ENCODE measurements at regions not wholly inside any gene's neighbourhood (a gene's known extent, or its start where the extent isn't known, plus 50 kb on each side); places are given as distances from the start of the nearest gene placed in this dataset.
A peak's percentile ranks its signal among the peaks of the same experiment; 100 is the strongest.

DNA sequence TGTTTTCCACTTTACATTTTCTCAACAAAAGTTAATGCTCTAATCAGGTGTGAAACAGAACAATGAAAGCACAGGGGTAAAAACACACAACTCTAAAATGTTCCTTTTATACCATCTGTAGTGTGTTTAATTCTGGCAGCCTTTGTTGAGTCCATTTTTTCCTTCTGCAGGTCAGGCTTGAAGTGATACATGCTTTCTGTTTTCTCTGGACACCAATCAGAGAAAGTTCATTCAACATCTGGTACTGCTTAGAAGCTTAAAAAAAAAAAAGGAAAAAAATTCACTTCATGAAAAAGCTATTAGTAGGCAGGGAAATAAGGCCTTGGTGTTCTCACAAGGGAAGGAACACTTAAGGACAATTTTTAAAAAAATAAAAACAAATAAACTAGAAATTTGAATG is 231.3 kb upstream of the RHOBTB1 start:
- H3K27ac ChIP-seq, result no peak overlapping the region
- no peaks in the 10 kb centered on the region for H3K36me3 ChIP-seq
- DNase-seq (no peak), ATAC-seq (peak in 2 of 4 donors; percentile 19 to 34), FAIRE-seq (peak; percentile 5)
- intact Hi-C loops (cut with DNase I), result no loop called here
- H3K9me3 ChIP-seq, result no peaks in the 10 kb centered on the region
- no peaks in the 10 kb centered on the region for H3K27me3 ChIP-seq
- H3K4me1 ChIP-seq, result peaks cover 0 to 14% (median 14%) of the 10 kb centered on the region in 3 donors
- no peak overlapping the region for H3K4me3 ChIP-seq
- TF ChIP-seq, protein P1, sequence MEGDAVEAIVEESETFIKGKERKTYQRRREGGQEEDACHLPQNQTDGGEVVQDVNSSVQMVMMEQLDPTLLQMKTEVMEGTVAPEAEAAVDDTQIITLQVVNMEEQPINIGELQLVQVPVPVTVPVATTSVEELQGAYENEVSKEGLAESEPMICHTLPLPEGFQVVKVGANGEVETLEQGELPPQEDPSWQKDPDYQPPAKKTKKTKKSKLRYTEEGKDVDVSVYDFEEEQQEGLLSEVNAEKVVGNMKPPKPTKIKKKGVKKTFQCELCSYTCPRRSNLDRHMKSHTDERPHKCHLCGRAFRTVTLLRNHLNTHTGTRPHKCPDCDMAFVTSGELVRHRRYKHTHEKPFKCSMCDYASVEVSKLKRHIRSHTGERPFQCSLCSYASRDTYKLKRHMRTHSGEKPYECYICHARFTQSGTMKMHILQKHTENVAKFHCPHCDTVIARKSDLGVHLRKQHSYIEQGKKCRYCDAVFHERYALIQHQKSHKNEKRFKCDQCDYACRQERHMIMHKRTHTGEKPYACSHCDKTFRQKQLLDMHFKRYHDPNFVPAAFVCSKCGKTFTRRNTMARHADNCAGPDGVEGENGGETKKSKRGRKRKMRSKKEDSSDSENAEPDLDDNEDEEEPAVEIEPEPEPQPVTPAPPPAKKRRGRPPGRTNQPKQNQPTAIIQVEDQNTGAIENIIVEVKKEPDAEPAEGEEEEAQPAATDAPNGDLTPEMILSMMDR (IDR thresholded peaks at IDR 0.05), result no peak

DNA sequence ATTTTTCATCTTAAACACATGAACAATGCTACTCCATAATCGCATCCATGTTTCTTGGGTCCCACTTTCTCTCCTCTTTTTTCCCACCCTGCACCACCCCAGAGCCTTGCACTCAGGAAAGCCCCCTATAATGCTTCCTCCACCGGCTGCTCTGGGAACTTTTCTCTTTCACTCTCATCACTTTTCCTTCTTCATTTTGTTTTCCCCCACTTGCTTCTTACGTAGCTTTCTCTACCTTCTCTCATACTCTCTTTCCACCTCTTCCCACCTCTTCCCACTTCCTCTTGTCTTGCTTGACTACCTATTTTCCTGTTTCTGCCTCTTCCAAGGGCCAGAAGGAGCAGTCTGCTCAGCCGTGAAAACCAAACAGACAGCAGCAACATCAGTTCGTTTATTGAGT is 229.5 kb upstream of the RHOBTB1 start:
- TF ChIP-seq, protein P1 (IDR thresholded peaks at IDR 0.05), result no peak
- Histone ChIP-seq H3K27ac (no peak overlapping the region), H3K9me3 (no peaks in the 10 kb centered on the region), H3K27me3 (no peaks in the 10 kb centered on the region), H3K4me3 (no peak overlapping the region), H3K36me3 (no peaks in the 10 kb centered on the region), H3K4me1 (peaks cover 0 to 4% (median under 1%) of the 10 kb centered on the region in 3 donors)
- FAIRE-seq, result no peak
- DNase-seq, result no peak
- ATAC-seq, result no peak
- 80 to 83% methylated on average over 5 of the region's 5 CpGs for WGBS, 2 donors
- intact Hi-C loops (cut with DNase I), result no loop called here

DNA sequence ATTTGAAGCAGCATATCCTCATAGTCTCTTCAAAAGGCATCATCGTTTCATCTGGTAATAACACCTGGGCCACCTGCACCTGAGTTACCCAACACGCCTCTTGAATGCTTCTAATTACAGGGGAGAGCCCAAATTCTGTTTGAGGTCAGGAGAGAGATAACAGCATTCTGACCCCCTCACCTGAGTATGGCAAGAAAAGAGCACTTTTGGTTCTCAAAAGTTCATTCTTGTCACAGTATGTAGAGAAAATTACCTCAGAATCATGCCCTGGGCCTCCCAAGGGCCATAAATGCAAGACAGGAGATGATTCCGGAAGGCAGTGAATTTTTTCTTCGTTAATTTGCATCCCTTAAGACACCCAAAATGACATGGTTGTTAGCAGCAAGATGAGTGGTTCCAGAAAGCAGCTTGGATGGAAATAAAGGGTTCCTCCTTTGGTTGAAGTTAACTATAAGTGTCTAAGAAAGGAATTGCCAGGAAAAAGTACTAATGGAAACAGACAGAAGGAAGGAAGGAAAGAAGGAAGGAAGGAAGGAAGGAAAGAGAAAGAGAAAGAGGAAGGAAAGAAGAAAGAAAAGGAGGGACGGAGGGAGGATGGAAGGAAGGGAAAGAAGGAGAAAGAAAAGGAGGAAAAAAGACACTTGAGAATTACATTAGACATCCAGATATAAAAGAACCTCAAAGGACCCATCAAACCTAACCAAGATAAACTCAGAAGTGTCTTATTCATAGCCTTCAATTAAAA is 228.4 kb upstream of the RHOBTB1 start:
- no peaks in the 10 kb centered on the region for H3K36me3 ChIP-seq
- peaks cover 0 to 4% (median 0%) of the 10 kb centered on the region in 3 donors for H3K4me1 ChIP-seq
- no peak overlapping the region for H3K27ac ChIP-seq
- H3K27me3 ChIP-seq, result no peaks in the 10 kb centered on the region
- intact Hi-C loops (cut with DNase I), result no loop called here
- no peak overlapping the region for H3K4me3 ChIP-seq
- TF ChIP-seq, protein P1 (IDR thresholded peaks at IDR 0.05), result no peak
- H3K9me3 ChIP-seq, result no peaks in the 10 kb centered on the region
- no peak for DNase-seq
- no peak for ATAC-seq
- 91 to 96% methylated on average over 5 of the region's 5 CpGs for WGBS, 2 donors
- FAIRE-seq, result no peak

DNA sequence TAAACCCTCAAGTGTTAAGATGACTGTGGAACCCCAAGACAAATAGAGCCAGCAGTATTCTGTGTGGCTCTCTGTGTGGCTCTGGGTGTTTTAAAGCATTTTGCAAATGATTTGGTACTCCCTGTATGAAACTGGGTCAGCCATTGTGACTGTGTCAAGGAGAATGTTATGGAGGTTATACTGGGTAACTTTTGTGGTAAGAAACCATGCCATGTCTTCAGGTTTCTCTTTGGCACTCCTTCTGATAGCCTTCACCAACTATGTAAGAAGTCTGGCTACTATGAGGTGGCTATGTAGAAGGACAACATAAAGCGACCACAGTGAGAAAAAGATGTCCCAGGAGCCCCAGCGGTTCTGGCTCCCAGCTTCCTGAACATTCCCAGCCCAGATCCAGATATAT is 226.6 kb upstream of the RHOBTB1 start:
- TF ChIP-seq, protein P1 (IDR thresholded peaks at IDR 0.05), result no peak
- Histone ChIP-seq H3K4me1 (peaks cover 0 to 10% (median 0%) of the 10 kb centered on the region in 3 donors), H3K36me3 (no peaks in the 10 kb centered on the region), H3K27ac (no peak overlapping the region), H3K27me3 (no peaks in the 10 kb centered on the region), H3K4me3 (no peak overlapping the region), H3K9me3 (no peaks in the 10 kb centered on the region)
- DNase-seq (no peak), FAIRE-seq (no peak), ATAC-seq (no peak)
- intact Hi-C loops (cut with DNase I), result no loop called here
- WGBS, 2 donors, result 93 to 97% methylated on average over 2 of the region's 2 CpGs

DNA sequence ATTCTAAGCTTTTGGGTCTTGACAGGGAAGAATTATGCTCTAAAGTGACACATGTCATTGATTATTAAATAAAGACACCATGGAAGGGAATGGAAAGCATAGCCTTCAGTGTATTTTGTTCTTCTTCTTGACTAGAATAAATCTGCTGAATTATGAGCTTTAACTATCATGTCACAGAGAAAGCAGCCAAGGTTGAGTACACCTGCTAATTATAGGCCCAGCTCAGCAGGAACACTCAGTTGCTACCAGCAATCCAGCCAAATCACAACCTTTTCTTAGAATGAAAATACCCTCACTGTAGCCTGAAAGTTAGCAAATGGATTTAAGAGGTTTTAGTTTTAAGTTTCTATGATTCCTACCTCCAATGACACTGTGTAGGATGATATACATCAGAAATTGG is 225.3 kb upstream of the RHOBTB1 start:
- ATAC-seq (no peak), DNase-seq (no peak), FAIRE-seq (no peak)
- Histone ChIP-seq H3K36me3 (no peaks in the 10 kb centered on the region), H3K27me3 (no peaks in the 10 kb centered on the region), H3K4me1 (peaks cover under 1 to 15% (median 10%) of the 10 kb centered on the region in 3 donors), H3K27ac (no peak overlapping the region), H3K4me3 (no peak overlapping the region), H3K9me3 (no peaks in the 10 kb centered on the region)
- intact Hi-C loops (cut with DNase I), result no loop called here
- TF ChIP-seq, protein P1 (IDR thresholded peaks at IDR 0.05), result no peak
